ENCODE measurements at regions not wholly inside any gene's neighbourhood (a gene's known extent, or its start where the extent isn't known, plus 50 kb on each side); places are given as distances from the start of the nearest gene placed in this dataset.
A peak's percentile ranks its signal among the peaks of the same experiment; 100 is the strongest.

DNA sequence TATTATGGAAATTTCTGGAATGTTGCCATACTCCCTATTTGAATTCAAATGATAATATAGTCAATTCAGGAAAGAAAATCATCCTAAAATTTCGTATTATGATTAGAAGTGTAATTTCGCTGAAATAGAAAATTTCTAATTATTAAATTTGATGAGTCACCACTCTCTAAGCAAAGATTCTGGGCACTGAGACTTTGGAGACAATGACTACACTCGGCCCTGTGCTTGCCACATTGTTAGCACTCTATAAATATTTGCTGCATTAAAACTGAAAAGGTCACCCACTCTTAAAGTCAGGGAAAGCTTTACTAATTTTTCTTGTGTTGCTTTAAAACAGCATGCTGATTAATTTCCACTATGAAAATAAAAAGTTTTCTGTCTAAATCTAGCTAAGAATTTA, 240.3 kb downstream of the TLE4 start (continued):
- TF ChIP-seq, protein P1, sequence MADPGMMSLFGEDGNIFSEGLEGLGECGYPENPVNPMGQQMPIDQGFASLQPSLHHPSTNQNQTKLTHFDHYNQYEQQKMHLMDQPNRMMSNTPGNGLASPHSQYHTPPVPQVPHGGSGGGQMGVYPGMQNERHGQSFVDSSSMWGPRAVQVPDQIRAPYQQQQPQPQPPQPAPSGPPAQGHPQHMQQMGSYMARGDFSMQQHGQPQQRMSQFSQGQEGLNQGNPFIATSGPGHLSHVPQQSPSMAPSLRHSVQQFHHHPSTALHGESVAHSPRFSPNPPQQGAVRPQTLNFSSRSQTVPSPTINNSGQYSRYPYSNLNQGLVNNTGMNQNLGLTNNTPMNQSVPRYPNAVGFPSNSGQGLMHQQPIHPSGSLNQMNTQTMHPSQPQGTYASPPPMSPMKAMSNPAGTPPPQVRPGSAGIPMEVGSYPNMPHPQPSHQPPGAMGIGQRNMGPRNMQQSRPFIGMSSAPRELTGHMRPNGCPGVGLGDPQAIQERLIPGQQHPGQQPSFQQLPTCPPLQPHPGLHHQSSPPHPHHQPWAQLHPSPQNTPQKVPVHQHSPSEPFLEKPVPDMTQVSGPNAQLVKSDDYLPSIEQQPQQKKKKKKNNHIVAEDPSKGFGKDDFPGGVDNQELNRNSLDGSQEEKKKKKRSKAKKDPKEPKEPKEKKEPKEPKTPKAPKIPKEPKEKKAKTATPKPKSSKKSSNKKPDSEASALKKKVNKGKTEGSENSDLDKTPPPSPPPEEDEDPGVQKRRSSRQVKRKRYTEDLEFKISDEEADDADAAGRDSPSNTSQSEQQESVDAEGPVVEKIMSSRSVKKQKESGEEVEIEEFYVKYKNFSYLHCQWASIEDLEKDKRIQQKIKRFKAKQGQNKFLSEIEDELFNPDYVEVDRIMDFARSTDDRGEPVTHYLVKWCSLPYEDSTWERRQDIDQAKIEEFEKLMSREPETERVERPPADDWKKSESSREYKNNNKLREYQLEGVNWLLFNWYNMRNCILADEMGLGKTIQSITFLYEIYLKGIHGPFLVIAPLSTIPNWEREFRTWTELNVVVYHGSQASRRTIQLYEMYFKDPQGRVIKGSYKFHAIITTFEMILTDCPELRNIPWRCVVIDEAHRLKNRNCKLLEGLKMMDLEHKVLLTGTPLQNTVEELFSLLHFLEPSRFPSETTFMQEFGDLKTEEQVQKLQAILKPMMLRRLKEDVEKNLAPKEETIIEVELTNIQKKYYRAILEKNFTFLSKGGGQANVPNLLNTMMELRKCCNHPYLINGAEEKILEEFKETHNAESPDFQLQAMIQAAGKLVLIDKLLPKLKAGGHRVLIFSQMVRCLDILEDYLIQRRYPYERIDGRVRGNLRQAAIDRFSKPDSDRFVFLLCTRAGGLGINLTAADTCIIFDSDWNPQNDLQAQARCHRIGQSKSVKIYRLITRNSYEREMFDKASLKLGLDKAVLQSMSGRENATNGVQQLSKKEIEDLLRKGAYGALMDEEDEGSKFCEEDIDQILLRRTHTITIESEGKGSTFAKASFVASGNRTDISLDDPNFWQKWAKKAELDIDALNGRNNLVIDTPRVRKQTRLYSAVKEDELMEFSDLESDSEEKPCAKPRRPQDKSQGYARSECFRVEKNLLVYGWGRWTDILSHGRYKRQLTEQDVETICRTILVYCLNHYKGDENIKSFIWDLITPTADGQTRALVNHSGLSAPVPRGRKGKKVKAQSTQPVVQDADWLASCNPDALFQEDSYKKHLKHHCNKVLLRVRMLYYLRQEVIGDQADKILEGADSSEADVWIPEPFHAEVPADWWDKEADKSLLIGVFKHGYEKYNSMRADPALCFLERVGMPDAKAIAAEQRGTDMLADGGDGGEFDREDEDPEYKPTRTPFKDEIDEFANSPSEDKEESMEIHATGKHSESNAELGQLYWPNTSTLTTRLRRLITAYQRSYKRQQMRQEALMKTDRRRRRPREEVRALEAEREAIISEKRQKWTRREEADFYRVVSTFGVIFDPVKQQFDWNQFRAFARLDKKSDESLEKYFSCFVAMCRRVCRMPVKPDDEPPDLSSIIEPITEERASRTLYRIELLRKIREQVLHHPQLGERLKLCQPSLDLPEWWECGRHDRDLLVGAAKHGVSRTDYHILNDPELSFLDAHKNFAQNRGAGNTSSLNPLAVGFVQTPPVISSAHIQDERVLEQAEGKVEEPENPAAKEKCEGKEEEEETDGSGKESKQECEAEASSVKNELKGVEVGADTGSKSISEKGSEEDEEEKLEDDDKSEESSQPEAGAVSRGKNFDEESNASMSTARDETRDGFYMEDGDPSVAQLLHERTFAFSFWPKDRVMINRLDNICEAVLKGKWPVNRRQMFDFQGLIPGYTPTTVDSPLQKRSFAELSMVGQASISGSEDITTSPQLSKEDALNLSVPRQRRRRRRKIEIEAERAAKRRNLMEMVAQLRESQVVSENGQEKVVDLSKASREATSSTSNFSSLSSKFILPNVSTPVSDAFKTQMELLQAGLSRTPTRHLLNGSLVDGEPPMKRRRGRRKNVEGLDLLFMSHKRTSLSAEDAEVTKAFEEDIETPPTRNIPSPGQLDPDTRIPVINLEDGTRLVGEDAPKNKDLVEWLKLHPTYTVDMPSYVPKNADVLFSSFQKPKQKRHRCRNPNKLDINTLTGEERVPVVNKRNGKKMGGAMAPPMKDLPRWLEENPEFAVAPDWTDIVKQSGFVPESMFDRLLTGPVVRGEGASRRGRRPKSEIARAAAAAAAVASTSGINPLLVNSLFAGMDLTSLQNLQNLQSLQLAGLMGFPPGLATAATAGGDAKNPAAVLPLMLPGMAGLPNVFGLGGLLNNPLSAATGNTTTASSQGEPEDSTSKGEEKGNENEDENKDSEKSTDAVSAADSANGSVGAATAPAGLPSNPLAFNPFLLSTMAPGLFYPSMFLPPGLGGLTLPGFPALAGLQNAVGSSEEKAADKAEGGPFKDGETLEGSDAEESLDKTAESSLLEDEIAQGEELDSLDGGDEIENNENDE (IDR thresholded peaks at IDR 0.05; ENCODE audit: insufficient replicate concordance, low read length) = no peak
- TF ChIP-seq BACH1 (IDR thresholded peaks at IDR 0.05; ENCODE audit: low read length) = peak; percentile 18; the same call in 1 of the 2 replicates
